IMR-90 (cell line): ENCODE measurements at regions not wholly inside any gene's neighbourhood (a gene's known extent, or its start where the extent isn't known, plus 50 kb on each side); places are given as distances from the start of the nearest gene placed in this dataset.

Experiments used
- ATAC-seq: fragments of 200-7000 bp; cut with Tn5 transposase; 2 replicates; pipeline ENCODE4 v1.9.1; 2020; ENCODE audit warnings: low read depth, mild to moderate bottlenecking, moderate library complexity
- BruUV-seq: library from RNA; stranded (reverse); fragments of 400-500 nt; replicated peaks from 2 replicates; lab custom pipeline; 2021; lab: Mats Ljungman, UMichigan
- CTCF ChIA-PET: fragments of 300-600 bp; formaldehyde crosslinking; extraction: SDS; loops from one replicate; lab custom pipeline; 2021; ENCODE audit warnings: antibody characterized with exemption; lab: Yijun Ruan, JAX
- POLR2A ChIA-PET: fragments of 300-600 bp; sonication (Branson Sonifier 250); formaldehyde crosslinking; loops from one replicate; lab custom pipeline; 2022; ENCODE audit warnings: antibody characterized with exemption; ENCODE audit not compliant: unreplicated experiment; lab: Charles Lee
- DNase-seq: peaks from one replicate; pipeline ENCODE4 v3.0.0; 2013
- H2AFZ ChIP-seq: replicated peaks from 2 replicates; pipeline ENCODE3; 2013; ENCODE audit warnings: low read length, mild to moderate bottlenecking; ENCODE audit not compliant: poor library complexity
- H2AK5ac ChIP-seq: 2 replicates; pipeline ENCODE4 v1.6.1; 2013; ENCODE audit warnings: low read depth, low read length, inconsistent platforms
- H2AK9ac ChIP-seq: replicated peaks from 2 replicates; pipeline ENCODE3; 2013; ENCODE audit warnings: mild to moderate bottlenecking, low read depth, low read length, moderate library complexity; ENCODE audit not compliant: poor library complexity
- H2BK120ac ChIP-seq: 2 replicates; pipeline ENCODE4 v1.6.1; 2013; ENCODE audit warnings: low read depth, low read length, inconsistent platforms
- H2BK15ac ChIP-seq: 3 replicates; pipeline ENCODE4 v1.6.1; 2013; ENCODE audit warnings: low read depth, low read length, inconsistent platforms
- H2BK20ac ChIP-seq: 2 replicates; pipeline ENCODE4 v1.6.1; 2013; ENCODE audit warnings: low read depth, mild to moderate bottlenecking, inconsistent platforms, low read length, moderate library complexity
- H2BK5ac ChIP-seq: 2 replicates; pipeline ENCODE4 v1.6.1; 2013; ENCODE audit warnings: mild to moderate bottlenecking, low read depth, low read length, inconsistent platforms; ENCODE audit not compliant: poor library complexity, severe bottlenecking
- H3K14ac ChIP-seq: replicated peaks from 2 replicates; pipeline ENCODE4 v1.6.1; 2013; ENCODE audit warnings: low read depth, low read length, inconsistent platforms
- H3K18ac ChIP-seq: 2 replicates; pipeline ENCODE4 v1.6.1; 2013; ENCODE audit warnings: low read depth, low read length, control low read depth
- H3K23ac ChIP-seq: 2 replicates; pipeline ENCODE4 v1.6.1; 2013; ENCODE audit warnings: low read depth, low read length, inconsistent platforms
- H3K27ac ChIP-seq: 2 replicates; pipeline ENCODE4 v1.5.1; 2013; ENCODE audit warnings: mild to moderate bottlenecking, control low read depth, low read length; ENCODE audit not compliant: insufficient read depth
- H3K27me3 ChIP-seq: 2 replicates; pipeline ENCODE4 v1.6.1; 2013; ENCODE audit warnings: low read length; ENCODE audit not compliant: control insufficient read depth, insufficient read depth
- H3K36me3 ChIP-seq: 2 replicates; pipeline ENCODE4 v1.6.1; 2013; ENCODE audit warnings: low read length, mixed read lengths; ENCODE audit not compliant: control insufficient read depth, insufficient read depth
- H3K4ac ChIP-seq: 2 replicates; pipeline ENCODE4 v1.6.1; 2013; ENCODE audit warnings: low read depth, low read length, inconsistent platforms
- H3K4me1 ChIP-seq: 2 replicates; pipeline ENCODE4 v1.6.1; 2013; ENCODE audit warnings: low read length, mixed read lengths; ENCODE audit not compliant: control insufficient read depth, insufficient read depth
- H3K4me2 ChIP-seq: 2 replicates; pipeline ENCODE4 v1.6.1; 2013; ENCODE audit warnings: low read depth, mild to moderate bottlenecking, control low read depth, low read length, moderate library complexity
- H3K4me3 ChIP-seq: 2 replicates; pipeline ENCODE4 v1.5.1; 2013; ENCODE audit warnings: low read depth, mild to moderate bottlenecking, control low read depth, low read length, moderate library complexity; ENCODE audit not compliant: insufficient read depth
- H3K56ac ChIP-seq: 2 replicates; pipeline ENCODE4 v1.6.1; 2013; ENCODE audit warnings: low read length, inconsistent platforms; ENCODE audit not compliant: insufficient read depth; ENCODE audit errors: extremely low read depth
- H3K79me1 ChIP-seq, 2 experiments: 2 replicates each; pipeline ENCODE4 v1.6.1; 2013; ENCODE audit warnings: low read length in 2 of 2, inconsistent platforms in 1 of 2, low read depth in 1 of 2
- H3K9ac ChIP-seq: 2 replicates; pipeline ENCODE4 v1.6.1; 2013; ENCODE audit warnings: low read depth, low read length, control low read depth
- H3K9me1 ChIP-seq: 2 replicates; pipeline ENCODE4 v1.6.1; 2013; ENCODE audit warnings: low read length, inconsistent platforms; ENCODE audit not compliant: insufficient read depth
- H3K9me3 ChIP-seq: 2 replicates; pipeline ENCODE4 v1.6.1; 2013; ENCODE audit warnings: low read length; ENCODE audit not compliant: control insufficient read depth, insufficient read depth
- H4K20me1 ChIP-seq: 2 replicates; pipeline ENCODE4 v1.6.1; 2013; ENCODE audit warnings: low read length, inconsistent platforms; ENCODE audit not compliant: insufficient read depth
- H4K5ac ChIP-seq: 2 replicates; pipeline ENCODE4 v1.6.1; 2013; ENCODE audit warnings: mild to moderate bottlenecking, low read depth, low read length, control low read depth
- H4K8ac ChIP-seq, 2 experiments: 2 replicates each; pipeline ENCODE4 v1.6.1; 2013; ENCODE audit warnings: low read depth in 2 of 2, low read length in 2 of 2, control low read depth in 1 of 2, inconsistent platforms in 1 of 2
- H4K91ac ChIP-seq: 2 replicates; pipeline ENCODE4 v1.6.1; 2013; ENCODE audit warnings: low read depth, low read length, inconsistent platforms; ENCODE audit not compliant: insufficient read depth
- MXI1 ChIP-seq: IDR thresholded peaks from 2 replicates; pipeline ENCODE4 v1.6.1; 2012; ENCODE audit warnings: low read depth, mild to moderate bottlenecking, low read length, moderate library complexity, borderline replicate concordance
- WGBS, 2 experiments: methylation state at CpG; one replicate each; pipeline versions ENCODE4 v1.1.5 to v1.1.7; 2013; ENCODE audit warnings: missing lambda C conversion rate in 2 of 2; ENCODE audit not compliant: insufficient read length in 1 of 2; ENCODE audit errors: extremely low coverage in 2 of 2; 5-methylcytosine and 5-hydroxymethylcytosine counted together
- dilution Hi-C: fragments of 300-500 bp; cut with HindIII; formaldehyde crosslinking; loops from one replicate; pipeline ENCODE4 v1.14.3; 2018; ENCODE audit warnings: low sequenced_read_pairs; ENCODE audit not compliant: unreplicated experiment
- in situ Hi-C: fragments of 300-500 bp; cut with MboI; formaldehyde crosslinking; loops from 3 replicates; pipeline ENCODE4 v1.14.3; 2019; ENCODE audit warnings: low sequenced_read_pairs, inconsistent platforms, mixed read lengths
- intact Hi-C: fragments of 100-400 bp; cut with micrococcal nuclease; formaldehyde crosslinking; loops from 2 replicates; pipeline ENCODE4 v1.10.0; 2022

DNA sequence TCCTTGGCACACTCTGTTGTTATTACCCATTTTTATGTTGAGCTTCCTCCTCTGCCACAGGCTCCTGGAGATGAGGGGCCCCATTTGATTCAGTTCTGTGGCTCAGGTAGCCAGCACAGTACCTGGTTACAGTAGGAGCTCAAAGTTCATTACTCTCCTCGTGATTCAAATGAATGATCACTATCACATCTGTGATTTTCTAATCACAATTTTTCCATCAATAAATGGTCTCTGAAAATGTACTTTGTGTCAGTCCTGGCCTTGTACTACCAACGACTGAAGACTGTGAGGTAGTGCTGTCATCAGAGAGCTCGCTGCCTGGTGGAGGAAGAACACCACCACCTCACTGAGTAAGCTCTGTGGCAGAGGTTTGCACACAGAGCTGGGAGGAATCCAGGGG is 106.8 kb upstream of the JUN start:
- POLR2A ChIA-PET: no interaction called here
- Histone ChIP-seq H3K56ac (no peak overlapping the region), H3K4me3 (no peak overlapping the region), H2BK5ac (no peak overlapping the region), H3K27me3 (no peaks in the 10 kb centered on the region), H3K18ac (no peak overlapping the region), H3K27ac (no peak overlapping the region), H3K4me2 (no peak overlapping the region), H4K5ac (no peak overlapping the region), H2BK120ac (no peak overlapping the region; the same call in 1 of the 2 replicates), H3K4me1 (peaks cover 5% of the 10 kb centered on the region), H3K79me1 (no peaks in the 10 kb centered on the region), H3K14ac (no peak overlapping the region), H3K9me1 (peaks cover 4% of the 10 kb centered on the region), H3K36me3 (no peaks in the 10 kb centered on the region), H3K23ac (no peak overlapping the region), H2AK9ac (no peak overlapping the region), H2AK5ac (no peak overlapping the region), H2BK20ac (no peak overlapping the region), H4K8ac (no peak overlapping the region), H2AFZ (no peak overlapping the region), H3K9me3 (no peaks in the 10 kb centered on the region), H2BK15ac (no peak overlapping the region), H4K91ac (no peak overlapping the region), H3K9ac (no peak overlapping the region), H4K20me1 (no peaks in the 10 kb centered on the region), H3K4ac (no peak overlapping the region)
- no peak for TF ChIP-seq MXI1
- intact Hi-C loops: no loop called here
- in situ Hi-C loops: no loop called here
- DNase-seq: no peak
- BruUV-seq: no TSS peak
- CTCF ChIA-PET: no interaction called here
- no CpG with 5 or more reads among the region's 3 CpGs for WGBS, 2 experiments
- dilution Hi-C loops: no loop called here
- no peak for ATAC-seq
